CD14-positive monocyte (primary cell): ENCODE measurements at regions not wholly inside any gene's neighbourhood (a gene's known extent, or its start where the extent isn't known, plus 50 kb on each side); places are given as distances from the start of the nearest gene placed in this dataset.

Experiments
- DNase-seq, 3 donors: peaks; one replicate each; pipeline ENCODE4 v3.0.0-alpha.2; 2011 to 2022
- H2AFZ ChIP-seq: 2 replicates; pipeline ENCODE4 v1.6.0; 2012; ENCODE audit warnings: mild to moderate bottlenecking, low read depth, low read length, inconsistent platforms; ENCODE audit not compliant: insufficient read depth, poor library complexity, severe bottlenecking
- H3K27ac ChIP-seq, 2 donors: 1 replicate in 1 of 2; 2 replicates in 1 of 2; pipeline ENCODE4 v1.5.1; 2012 to 2013; ENCODE audit warnings: low read length in 2 of 2, control low read depth in 1 of 2, inconsistent platforms in 1 of 2, low read depth in 1 of 2, mild to moderate bottlenecking in 1 of 2
- H3K27me3 ChIP-seq, 2 donors: one replicate each; pipeline versions ENCODE4 v1.6.0 to v1.6.1; 2011 to 2013; ENCODE audit warnings: low read length in 2 of 2; ENCODE audit not compliant: control insufficient read depth in 2 of 2, insufficient read depth in 2 of 2
- H3K36me3 ChIP-seq, 2 donors: replicated peaks in 1 of 2; 1 replicate in 1 of 2; 2 replicates in 1 of 2; pipeline versions ENCODE4 v1.5.1 to v1.6.1; 2012 to 2013; ENCODE audit warnings: low read length in 2 of 2, control low read depth in 1 of 2, inconsistent platforms in 1 of 2, mild to moderate bottlenecking in 1 of 2; ENCODE audit not compliant: insufficient read depth in 2 of 2, control insufficient read depth in 1 of 2
- H3K4me1 ChIP-seq, 2 donors: 1 replicate in 1 of 2; 2 replicates in 1 of 2; pipeline versions ENCODE4 v1.5.1 to v1.6.1; 2012 to 2013; ENCODE audit warnings: low read length in 2 of 2, control low read depth in 1 of 2, inconsistent platforms in 1 of 2, mild to moderate bottlenecking in 1 of 2, moderate library complexity in 1 of 2; ENCODE audit not compliant: insufficient read depth in 2 of 2, control insufficient read depth in 1 of 2
- H3K4me2 ChIP-seq: replicated peaks from 2 replicates; pipeline ENCODE3; 2012; ENCODE audit warnings: low read length, moderate library complexity, mild to moderate bottlenecking; ENCODE audit not compliant: poor library complexity, severe bottlenecking; ENCODE audit errors: extremely low read depth
- H3K4me3 ChIP-seq, 3 experiments: fragments of 200-600 bp in 1 of 3; sonication (generic) in 1 of 3; replicated peaks in 1 of 3; 1 replicate in 2 of 3; 2 replicates in 1 of 3; pipeline ENCODE4 v1.5.1; 2011 to 2013; ENCODE audit warnings: low read length in 3 of 3, mild to moderate bottlenecking in 3 of 3, control low read depth in 2 of 3, low read depth in 2 of 3, inconsistent platforms in 1 of 3, moderate library complexity in 1 of 3
- H3K79me2 ChIP-seq: 2 replicates; pipeline ENCODE4 v1.6.0; 2012; ENCODE audit warnings: mild to moderate bottlenecking, control low read depth, inconsistent platforms, low read length, moderate library complexity; ENCODE audit not compliant: insufficient read depth
- H3K9ac ChIP-seq: 2 replicates; pipeline ENCODE4 v1.6.0; 2017; ENCODE audit warnings: low read length, mild to moderate bottlenecking; ENCODE audit not compliant: insufficient read depth, poor library complexity, severe bottlenecking
- H3K9me3 ChIP-seq, 2 donors: replicated peaks in 1 of 2; 1 replicate in 1 of 2; 2 replicates in 1 of 2; pipeline versions ENCODE4 v1.5.1 to v1.6.1; 2012 to 2013; ENCODE audit warnings: low read length in 2 of 2, control low read depth in 1 of 2; ENCODE audit not compliant: control insufficient read depth in 1 of 2, insufficient read depth in 1 of 2
- H4K20me1 ChIP-seq: 2 replicates; pipeline ENCODE4 v1.6.0; 2012; ENCODE audit warnings: mild to moderate bottlenecking, low read length, control low read depth, moderate library complexity; ENCODE audit not compliant: insufficient read depth
- H3K27ac Mint-ChIP-seq, 7 donors: one replicate each; pipeline ENCODE4 v1.8.0; 2020; ENCODE audit warnings: mild to moderate bottlenecking in 7 of 7, mixed read lengths in 7 of 7, moderate library complexity in 6 of 7, inconsistent platforms in 2 of 7
- H3K27me3 Mint-ChIP-seq, 3 donors: one replicate each; pipeline ENCODE4 v1.8.0; 2021 to 2022; ENCODE audit warnings: low read depth in 3 of 3, mild to moderate bottlenecking in 3 of 3, mixed read lengths in 3 of 3, moderate library complexity in 3 of 3, inconsistent platforms in 1 of 3
- H3K36me3 Mint-ChIP-seq, 2 donors: one replicate each; pipeline ENCODE4 v1.8.0; 2020; ENCODE audit warnings: mixed read lengths in 2 of 2, inconsistent platforms in 1 of 2, mild to moderate bottlenecking in 1 of 2
- H3K4me1 Mint-ChIP-seq: one replicate; pipeline ENCODE4 v1.8.0; 2020; ENCODE audit warnings: mild to moderate bottlenecking, mixed read lengths
- H3K4me3 Mint-ChIP-seq, 2 donors: one replicate each; pipeline ENCODE4 v1.8.0; 2020; ENCODE audit warnings: mild to moderate bottlenecking in 2 of 2, mixed read lengths in 2 of 2, moderate library complexity in 1 of 2
- H3K9me3 Mint-ChIP-seq, 7 donors: one replicate each; pipeline ENCODE4 v1.8.0; 2020 to 2022; ENCODE audit warnings: mixed read lengths in 7 of 7, mild to moderate bottlenecking in 6 of 7, moderate library complexity in 6 of 7, inconsistent platforms in 2 of 7
- CTCF ChIP-seq: fragments of 200-600 bp; IDR thresholded peaks from one replicate; pipeline ENCODE4 v1.8.0; 2022; ENCODE audit warnings: antibody characterized with exemption, mild to moderate bottlenecking
- WGBS: methylation state at CpG from one replicate; pipeline ENCODE4 v1.1.5; 2013; ENCODE audit warnings: missing lambda C conversion rate; ENCODE audit not compliant: insufficient coverage; 5-methylcytosine and 5-hydroxymethylcytosine counted together
- intact Hi-C, 2 donors: fragments of 100-400 bp; cut with micrococcal nuclease; formaldehyde crosslinking; loops; one replicate each; pipeline versions ENCODE4 v1.15.0 to v1.15.1; 2023

DNA sequence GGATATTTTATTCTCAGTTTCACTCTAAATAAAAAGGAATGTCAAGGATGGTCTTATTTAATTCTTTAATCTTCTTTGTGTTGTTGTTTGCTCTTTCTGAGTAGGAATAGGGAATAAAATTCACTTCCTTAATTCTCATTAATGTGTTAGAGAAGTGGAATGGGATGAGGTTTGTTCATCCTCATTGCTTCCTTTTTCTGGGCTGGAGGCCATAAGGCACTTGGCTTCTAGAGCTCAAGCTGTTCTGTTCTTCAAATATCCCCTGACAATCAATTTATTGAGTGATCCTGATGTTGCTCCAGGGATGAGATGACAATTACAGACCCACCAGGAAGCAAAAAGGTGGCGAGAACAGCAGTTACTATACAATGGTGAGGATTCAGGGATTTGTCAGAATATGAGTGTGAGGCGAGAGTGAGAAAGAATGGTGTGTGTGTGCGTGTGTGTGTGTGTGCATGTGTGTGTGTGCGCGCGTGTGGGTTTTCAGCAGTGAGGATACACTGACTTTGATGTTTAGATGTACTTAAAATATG is 557.6 kb upstream of the FANCL start:
- 100% methylated on average over 1 of the region's 6 CpGs for WGBS
- no peak overlapping the region for H2AFZ ChIP-seq
- H3K27me3 ChIP-seq, result no peaks in the 10 kb centered on the region
- no peaks in the 10 kb centered on the region for H4K20me1 ChIP-seq
- H3K36me3 Mint-ChIP-seq, result no peaks in the 10 kb centered on the region
- H3K4me2 ChIP-seq, result no peak overlapping the region
- peaks cover 2% of the 10 kb centered on the region for H3K4me1 Mint-ChIP-seq
- no peaks in the 10 kb centered on the region for H3K9me3 ChIP-seq
- H3K36me3 ChIP-seq, result no peaks in the 10 kb centered on the region
- no peaks in the 10 kb centered on the region for H3K27me3 Mint-ChIP-seq
- H3K4me3 ChIP-seq, result no peak overlapping the region
- no peak overlapping the region for H3K27ac Mint-ChIP-seq
- no peaks in the 10 kb centered on the region for H3K4me1 ChIP-seq
- intact Hi-C loops, result no loop called here
- no peak for DNase-seq
- H3K79me2 ChIP-seq, result no peaks in the 10 kb centered on the region
- H3K27ac ChIP-seq, result no peak overlapping the region
- peaks cover 0 to 2% (median 0%) of the 10 kb centered on the region in 7 donors for H3K9me3 Mint-ChIP-seq
- TF ChIP-seq CTCF, result no peak
- H3K9ac ChIP-seq, result no peak overlapping the region
- no peak overlapping the region for H3K4me3 Mint-ChIP-seq

- Histone ChIP-seq H3K4me3 (no peak overlapping the region), H3K27ac (no peak overlapping the region), H2AFZ (no peak overlapping the region), H3K27me3 (no peaks in the 10 kb centered on the region), H4K20me1 (no peaks in the 10 kb centered on the region), H3K4me2 (no peak overlapping the region), H3K4me1 (no peaks in the 10 kb centered on the region), H3K36me3 (no peaks in the 10 kb centered on the region), H3K9me3 (no peaks in the 10 kb centered on the region), H3K79me2 (no peaks in the 10 kb centered on the region), H3K9ac (no peak overlapping the region)
- Mint-ChIP-seq H3K4me3 (no peak overlapping the region), H3K9me3 (peaks cover 0 to 2% (median 0%) of the 10 kb centered on the region in 7 donors), H3K27ac (no peak overlapping the region), H3K4me1 (no peaks in the 10 kb centered on the region), H3K27me3 (no peaks in the 10 kb centered on the region), H3K36me3 (no peaks in the 10 kb centered on the region)
- no peak for DNase-seq
- no CpG with 5 or more reads among the region's 2 CpGs for WGBS
- intact Hi-C loops, result no loop called here
- no peak for TF ChIP-seq CTCF
These were observed 555.2 kb upstream of the FANCL start for GRCh38 chr2:58796239-58796910.
